DND-41 (cell line): ENCODE measurements at regions not wholly inside any gene's neighbourhood (a gene's known extent, or its start where the extent isn't known, plus 50 kb on each side); places are given as distances from the start of the nearest gene placed in this dataset.

Experiments used
- EZH2 ChIP-seq: IDR thresholded peaks from 3 replicates; pipeline ENCODE4 v1.6.1; 2012; ENCODE audit warnings: borderline replicate concordance, low read depth, mild to moderate bottlenecking, moderate library complexity, low read length, inconsistent platforms; ENCODE audit not compliant: severe bottlenecking
- TF ChIP-seq, protein P1 (sequence below): IDR thresholded peaks from 2 replicates; pipeline ENCODE4 v1.5.1; 2012; ENCODE audit warnings: borderline replicate concordance, low read length, moderate library complexity, mild to moderate bottlenecking; ENCODE audit not compliant: poor library complexity, severe bottlenecking; ENCODE audit errors: extremely low read depth

DNA sequence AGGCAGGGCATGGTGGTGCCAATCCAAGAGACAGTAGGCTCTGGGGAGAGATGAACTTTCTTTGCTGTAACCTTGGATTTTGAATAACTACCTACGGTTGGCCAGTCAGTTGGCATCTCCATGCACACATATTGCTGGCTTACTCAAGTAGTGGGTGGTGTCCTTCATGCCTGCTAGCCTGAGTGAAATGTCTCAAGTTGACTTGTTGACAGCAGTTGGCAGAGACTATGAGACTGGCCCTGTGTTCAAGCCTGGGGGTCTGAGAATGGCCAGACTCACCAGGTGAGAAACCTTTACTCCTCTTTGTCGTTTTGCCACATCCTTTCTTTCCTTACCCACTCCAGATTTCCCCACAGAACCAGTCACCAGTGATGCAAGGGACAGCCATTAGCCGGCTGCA, 173.3 kb downstream of the MID1IP1 start:
- TF ChIP-seq, protein P1, sequence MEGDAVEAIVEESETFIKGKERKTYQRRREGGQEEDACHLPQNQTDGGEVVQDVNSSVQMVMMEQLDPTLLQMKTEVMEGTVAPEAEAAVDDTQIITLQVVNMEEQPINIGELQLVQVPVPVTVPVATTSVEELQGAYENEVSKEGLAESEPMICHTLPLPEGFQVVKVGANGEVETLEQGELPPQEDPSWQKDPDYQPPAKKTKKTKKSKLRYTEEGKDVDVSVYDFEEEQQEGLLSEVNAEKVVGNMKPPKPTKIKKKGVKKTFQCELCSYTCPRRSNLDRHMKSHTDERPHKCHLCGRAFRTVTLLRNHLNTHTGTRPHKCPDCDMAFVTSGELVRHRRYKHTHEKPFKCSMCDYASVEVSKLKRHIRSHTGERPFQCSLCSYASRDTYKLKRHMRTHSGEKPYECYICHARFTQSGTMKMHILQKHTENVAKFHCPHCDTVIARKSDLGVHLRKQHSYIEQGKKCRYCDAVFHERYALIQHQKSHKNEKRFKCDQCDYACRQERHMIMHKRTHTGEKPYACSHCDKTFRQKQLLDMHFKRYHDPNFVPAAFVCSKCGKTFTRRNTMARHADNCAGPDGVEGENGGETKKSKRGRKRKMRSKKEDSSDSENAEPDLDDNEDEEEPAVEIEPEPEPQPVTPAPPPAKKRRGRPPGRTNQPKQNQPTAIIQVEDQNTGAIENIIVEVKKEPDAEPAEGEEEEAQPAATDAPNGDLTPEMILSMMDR: no peak
- TF ChIP-seq EZH2: no peak
